AG08395 (cell line): ENCODE measurements at regions not wholly inside any gene's neighbourhood (a gene's known extent, or its start where the extent isn't known, plus 50 kb on each side); places are given as distances from the start of the nearest gene placed in this dataset.
"Not testable (repeated sequence)": the region's sequence is repeated elsewhere in the genome, so short reads cannot be mapped to it uniquely, and the experiment has no call there.

Source experiments
- DNase-seq: peaks from one replicate; pipeline ENCODE4 v3.0.0; 2012; ENCODE audit warnings: mixed read lengths, low spot score

DNA sequence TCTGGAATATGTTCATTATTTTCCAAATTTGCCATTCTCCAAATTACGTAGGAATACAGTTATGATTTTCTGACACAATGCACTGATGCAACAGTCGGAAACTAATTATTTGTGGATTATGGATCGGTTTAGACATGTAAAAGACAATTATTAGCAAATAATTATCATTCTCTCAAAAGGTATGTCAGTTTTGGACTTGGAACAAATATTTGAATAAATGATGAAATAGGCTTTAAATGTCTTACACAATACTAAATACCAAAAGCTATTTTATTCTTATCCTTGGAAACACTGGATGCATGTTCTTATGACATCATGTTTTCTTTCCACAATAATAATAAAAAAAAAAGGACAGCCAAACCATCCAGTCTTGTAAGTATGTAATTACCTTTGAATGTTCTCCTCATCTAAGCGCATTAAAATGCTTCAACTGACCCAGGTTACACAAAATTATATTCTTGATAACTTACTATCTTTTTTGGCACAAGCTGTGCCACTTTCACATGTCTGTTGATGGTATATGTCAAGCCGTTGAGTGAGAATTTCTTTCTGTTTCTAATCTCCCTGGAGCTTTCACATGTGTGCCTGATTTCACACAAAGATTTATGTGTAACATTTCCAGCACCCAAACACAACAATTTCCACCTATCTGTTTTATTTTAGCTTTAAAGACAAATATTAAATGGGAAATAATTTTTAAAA, 238.5 kb upstream of the ZNF385D start:
- DNase-seq, result no peak

DNA sequence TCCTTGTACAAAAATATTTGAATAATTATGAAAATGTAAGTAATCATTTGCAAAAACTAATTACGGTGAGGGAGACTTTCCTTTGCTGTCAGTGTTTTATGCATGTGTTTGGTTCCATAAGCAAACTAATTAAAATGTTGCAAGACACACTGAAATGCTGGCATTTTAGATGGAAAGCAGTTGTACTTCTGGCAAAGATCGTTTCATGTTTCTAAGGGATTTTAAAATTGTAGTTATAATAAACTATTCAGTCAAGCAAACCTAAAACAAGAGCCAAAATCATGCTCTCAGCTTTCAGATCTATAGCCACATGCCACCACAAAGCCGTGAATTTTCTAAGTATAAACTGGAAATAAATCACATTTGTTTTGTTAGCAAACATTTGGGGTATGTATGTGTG, 240.1 kb upstream of the ZNF385D start:
- DNase-seq, result no peak

DNA sequence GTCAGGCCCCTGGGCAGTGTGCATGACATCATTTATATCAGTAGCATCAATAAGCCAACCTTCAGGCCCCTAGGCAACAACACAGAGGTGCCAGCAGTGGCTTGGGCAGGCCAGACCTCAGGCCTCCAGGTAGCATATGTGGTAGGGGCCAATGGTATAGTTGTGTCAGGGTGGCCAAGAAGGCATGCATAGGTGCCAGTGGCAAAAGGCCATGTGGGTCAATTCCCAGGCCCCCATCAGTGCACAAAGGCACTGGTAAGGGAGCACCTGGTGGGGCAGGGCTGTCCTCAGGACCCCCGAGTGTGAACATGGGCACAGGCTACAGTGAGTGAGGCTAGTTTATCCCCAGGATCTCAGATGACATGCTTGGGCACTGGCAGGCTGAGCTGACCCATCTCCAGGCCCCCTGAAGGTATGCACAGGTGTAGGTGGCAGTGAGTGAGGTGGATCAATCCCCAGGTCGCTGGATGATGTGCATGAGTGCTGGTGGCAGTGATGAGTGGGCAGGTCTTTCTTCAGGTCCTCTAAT, 244.1 kb upstream of the ZNF385D start:
- DNase-seq, result no peak

DNA sequence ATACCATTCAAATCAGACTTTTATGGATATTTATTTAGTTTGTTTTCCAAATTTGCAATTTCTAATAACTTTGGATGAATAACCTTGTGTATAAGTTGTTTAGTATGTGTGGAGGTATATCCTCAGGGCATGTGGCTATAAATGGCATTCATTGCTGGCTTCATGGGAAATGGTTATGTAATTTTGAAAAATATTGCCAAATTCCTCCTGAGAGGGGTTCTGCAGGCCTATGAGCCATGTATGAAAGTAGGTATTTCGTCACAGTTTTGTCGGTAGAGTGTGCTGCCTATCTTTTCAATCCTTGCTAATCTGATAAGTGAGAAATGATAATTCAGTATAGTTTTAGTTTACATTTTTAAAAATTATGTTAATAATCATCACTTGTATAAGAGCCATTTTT, 256.4 kb upstream of the ZNF385D start:
- no peak for DNase-seq

DNA sequence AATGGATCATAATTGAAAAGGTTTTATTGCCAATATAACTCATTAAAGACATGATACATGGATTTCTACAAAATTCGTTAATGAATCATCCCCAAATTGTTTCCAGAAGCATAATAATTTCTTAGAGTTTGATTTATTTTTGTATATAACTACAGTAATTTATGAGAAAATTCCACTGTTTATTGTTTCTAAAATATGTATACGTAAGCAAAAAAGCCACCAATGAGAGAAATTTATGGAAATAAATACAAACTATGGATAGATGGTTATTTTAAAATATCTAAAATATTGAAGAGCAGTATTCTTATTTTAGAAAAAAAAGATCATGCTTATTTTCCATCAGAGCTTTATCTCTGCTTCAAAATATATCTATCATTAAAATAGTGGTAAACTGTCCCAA, 260.0 kb upstream of the ZNF385D start:
- DNase-seq, result no peak

DNA sequence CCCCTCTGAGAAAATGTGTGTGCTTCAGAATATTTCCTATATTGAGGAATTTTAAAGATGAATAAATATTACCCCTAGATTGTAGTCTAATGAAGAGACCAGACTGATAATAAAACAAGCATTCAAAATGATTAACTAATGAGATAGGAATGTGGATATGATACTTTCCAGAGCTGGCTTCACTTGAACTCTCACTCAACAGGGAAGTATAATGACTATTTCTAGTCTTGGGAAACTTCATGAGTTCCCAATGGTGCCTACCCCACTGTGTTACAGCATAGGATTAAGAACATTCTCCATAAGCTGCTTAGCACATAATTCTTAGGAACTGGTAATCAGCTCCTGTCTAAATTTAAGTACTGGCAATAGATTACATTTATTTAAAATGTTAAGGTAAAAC, 261.5 kb upstream of the ZNF385D start:
- DNase-seq, result no peak

DNA sequence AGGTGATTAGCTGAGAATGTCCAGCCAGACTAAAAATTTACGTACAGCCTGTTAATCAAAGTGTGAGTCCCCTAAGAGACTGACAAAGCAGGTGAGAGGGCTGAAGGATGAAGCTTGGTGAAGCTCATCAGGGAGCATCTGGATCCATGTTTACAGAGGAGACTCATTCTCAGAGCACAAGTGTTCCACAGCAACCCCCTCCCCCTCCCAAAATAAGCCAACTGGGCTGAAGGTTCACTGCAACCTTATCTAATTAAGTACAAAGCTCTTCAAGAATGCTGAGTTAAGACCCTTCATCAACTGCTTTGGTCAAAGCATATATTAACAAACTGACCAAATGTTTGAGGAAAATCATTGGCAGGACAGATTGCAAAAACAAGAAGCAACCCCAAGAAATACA, 262.6 kb upstream of the ZNF385D start:
- no peak for DNase-seq

DNA sequence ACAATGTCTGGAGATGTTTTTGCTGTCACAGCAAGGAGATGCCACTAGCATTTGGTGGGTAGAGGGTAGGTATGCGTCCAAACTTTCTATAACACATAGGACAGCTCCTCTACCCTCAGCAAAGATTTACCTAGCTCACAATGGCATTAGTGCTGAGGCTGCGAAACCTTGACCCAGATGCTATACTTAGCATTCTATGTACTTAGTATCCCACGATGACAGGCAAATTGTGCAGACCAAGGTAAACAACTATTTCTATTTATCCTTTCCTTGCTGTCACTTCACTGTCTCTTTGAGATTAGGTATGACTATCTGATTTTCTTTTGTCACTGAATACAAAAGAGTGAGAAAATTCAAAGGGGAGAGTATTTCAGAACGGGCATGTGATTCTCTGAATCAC, 265.2 kb upstream of the ZNF385D start:
- DNase-seq, result no peak

DNA sequence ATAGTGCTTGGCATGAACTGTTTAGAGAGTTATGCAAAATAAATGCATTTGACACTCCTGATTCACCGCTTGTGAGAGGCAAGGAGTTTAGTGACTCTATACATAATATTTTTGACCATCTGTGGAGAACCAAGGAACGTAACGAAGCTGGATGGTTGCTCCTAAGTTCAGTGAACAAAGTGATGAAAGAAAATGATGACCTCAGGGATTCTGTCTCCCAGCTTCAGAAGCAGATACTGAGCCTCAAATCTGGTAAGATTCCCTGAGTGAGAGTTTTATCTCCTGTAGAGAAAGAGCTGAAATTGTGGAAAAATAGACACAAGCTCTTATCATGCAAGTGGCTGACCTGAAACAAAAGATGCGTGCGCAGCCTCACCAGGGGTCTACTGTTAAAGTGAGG, 273.6 kb upstream of the ZNF385D start:
- DNase-seq, result not testable (repeated sequence)

DNA sequence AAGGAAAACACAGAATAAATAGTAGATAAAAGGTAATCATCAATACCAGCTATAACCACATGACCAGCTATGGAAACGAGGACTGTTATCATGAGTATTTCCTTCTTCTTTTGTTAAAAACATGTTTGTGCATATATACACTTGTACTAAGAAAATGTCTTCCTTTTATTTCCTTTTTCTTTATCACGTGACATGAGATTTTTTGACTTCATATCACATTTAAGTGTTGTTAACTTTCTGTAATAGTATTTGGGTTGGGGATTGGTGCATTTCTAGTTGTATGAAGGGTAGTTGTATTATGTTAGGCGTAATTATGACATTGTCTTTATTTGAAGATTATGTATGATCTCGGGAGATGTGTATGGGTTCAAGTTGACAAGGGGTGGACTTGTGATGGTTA, 278.5 kb upstream of the ZNF385D start:
- DNase-seq, result no peak

DNA sequence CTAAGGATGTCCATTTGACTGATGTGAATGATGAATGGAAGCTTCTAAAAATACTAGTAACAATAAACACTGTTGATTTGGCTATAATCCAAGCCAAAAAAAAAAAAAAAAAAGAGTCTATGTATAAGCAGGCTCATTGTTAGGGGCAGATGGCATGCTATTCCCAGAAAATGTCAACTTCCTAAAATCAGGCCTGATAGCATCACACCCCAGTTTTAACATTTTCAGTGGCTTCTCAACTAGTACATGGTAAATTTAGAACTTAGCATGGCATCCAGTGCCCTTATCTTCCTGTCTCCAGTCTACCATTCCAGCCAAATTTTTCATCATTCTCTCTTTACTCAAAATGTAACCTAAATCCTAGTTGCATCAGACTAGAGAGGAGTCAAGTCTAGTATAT, 288.2 kb upstream of the ZNF385D start:
- DNase-seq, result no peak

DNA sequence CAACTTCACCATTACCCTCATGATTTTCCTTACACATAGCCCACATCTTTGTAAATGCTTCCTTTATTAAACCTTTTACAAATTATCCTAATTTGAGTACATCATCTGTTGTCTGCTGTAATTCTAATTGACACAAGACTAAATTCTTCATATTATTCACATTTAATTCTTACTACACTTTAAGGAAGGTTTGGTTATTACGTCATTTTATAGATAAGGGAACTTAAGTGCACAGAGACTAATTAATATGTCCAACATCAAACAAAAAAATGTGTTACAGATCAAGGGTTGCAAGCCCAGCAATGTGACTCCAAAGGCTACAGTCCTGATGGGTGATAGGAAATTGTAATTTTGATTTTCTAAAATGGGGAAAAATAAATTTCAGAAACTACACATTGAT, 289.1 kb upstream of the ZNF385D start:
- no peak for DNase-seq

DNA sequence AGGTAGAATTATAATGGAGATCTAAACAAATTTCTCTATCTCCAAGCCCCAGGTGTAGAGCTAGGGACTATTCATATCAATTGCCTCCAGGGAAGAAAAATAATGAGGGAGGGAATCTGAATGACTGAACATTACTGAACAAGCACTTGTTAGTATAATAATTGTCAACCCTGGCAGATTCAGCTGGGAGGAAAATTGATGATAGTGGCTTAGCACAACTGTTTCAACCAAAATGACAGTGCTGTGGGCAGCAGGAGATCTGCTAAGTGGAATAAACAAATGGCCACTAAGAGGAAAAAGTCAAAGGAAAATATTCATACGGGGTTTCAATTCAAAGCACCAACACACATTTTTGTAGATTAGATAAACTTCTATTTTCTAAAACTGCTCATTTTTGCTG, 294.9 kb upstream of the ZNF385D start:
- no peak for DNase-seq

DNA sequence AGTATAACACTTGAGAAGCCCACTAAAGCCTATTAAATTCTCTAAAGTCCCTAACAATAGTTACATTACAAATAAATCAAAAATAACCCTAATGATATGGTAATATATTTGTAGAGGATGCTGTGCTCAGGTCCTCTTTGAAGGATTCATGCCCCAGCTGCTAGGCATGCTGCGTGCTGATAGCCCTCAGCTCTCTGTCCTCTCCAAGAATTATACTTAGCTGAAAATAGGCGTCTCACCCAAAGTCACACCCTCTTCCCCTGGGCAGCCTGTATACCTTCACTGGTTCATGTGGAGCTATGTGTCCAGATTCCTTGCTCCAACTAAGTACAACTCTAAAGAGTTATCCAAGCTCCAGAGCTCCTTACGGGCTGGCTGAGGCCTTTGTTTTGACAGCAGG, 312.5 kb upstream of the ZNF385D start:
- DNase-seq, result no peak

DNA sequence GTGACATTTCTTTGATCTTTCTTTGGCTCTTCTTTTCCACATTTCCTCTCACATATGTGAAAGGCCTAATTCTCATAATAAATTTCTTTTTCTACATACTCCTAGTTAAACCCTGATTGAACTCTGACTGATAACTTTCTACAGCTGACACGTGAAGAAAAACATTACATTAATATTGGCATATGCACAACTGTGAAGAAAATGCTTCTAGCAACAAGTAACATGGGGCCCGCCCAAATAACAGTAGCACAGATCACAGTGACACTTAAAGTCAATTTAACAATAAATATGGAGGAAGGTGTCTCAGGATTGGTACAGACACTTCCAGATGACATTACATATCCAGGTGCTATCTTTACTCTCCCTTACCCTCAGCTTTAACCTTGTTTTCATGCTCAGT, 317.6 kb upstream of the ZNF385D start:
- DNase-seq, result no peak

DNA sequence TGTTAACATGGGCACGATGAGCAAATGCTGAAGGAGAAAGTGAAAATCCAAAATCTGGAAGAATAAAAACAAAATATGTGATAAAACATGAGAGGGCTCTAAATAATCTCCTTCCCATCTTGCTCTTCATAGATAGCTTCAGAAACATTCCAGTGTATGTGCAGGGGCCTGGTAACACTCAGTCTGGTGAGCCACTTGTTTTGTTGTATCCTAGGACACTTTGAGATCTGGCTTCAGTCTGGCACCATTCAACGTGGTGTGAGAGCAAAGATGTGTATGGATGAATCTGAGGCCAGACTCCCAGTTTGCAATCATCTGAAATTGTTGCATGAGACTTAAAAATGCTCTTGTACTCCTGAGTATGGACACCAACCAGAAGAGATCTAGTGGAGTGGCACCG, 337.2 kb upstream of the ZNF385D start:
- DNase-seq, result no peak

DNA sequence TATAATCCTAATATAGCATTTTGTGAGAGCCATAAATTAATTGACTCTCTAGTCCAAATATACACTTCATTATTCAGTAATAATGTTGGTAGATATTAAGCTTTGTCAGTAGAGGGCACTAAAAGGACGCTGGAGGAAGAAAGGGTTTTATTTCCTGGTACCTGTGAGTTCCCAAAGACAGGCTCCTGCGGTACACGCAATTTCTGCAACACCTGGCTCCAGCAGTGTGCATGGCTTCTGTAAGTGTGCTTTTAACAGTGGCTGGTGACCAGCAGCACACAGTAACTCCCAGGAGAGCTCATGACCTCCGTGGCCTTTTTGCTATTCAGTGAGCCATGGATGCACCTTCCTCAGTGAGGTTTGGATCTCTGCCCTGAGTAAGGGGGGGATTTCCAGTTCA, 338.3 kb upstream of the ZNF385D start:
- DNase-seq, result peak; percentile 3

DNA sequence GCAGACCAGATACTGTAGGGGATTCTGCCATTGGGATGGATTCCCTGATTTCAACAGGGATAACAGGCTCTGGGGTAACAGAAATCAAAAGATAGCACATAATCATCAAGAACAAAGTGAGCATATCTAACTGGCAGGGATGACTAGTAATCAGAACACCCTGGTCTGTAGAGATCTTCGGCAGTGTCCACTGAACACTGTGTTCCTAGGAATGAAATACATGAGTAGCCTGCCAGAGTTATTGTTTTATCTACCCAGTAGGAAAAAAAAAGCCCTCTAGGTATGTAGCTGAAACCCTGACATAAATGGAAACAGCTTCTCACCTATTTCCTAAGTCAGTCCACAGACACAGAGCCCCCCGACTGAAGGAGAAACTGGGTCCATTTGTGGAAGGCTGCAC, 340.3 kb upstream of the ZNF385D start:
- no peak for DNase-seq

DNA sequence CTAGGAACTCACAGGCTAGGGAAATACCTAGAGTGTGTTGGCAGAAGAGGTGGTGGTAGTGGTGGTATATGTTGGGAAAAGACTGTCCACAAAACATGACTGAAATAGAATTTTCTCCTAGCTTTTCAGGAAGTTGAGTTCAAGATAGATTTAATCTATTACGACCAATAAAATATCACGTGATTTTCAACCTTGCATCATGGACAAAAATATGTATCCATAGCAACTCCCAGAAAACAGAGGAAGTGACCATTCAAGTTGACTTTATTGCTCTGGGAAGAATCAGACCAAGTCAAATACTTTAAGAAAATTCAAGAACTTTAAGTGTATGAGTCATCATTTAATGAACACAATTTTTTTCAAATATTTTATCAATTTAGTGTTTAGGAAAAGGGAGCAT, 347.0 kb upstream of the ZNF385D start:
- DNase-seq, result no peak

DNA sequence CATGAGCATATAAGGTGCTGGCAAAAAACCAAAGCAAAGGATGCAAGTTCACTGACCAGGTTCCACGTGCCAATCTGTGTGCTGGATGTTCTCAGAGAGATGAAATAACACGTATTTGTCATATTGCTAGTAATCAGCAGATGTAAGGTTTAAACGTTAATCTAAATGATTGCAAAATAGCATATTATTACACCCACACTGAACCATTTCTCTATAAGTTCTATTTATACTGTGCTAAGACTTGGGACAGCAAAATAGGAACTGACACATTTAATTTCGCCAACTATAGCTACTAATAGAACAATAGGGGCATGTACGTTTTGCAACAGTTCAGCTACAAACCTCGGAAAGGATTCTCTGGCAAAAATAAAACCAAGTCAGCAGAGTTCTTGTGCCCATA, 350.3 kb upstream of the ZNF385D start:
- no peak for DNase-seq

DNA sequence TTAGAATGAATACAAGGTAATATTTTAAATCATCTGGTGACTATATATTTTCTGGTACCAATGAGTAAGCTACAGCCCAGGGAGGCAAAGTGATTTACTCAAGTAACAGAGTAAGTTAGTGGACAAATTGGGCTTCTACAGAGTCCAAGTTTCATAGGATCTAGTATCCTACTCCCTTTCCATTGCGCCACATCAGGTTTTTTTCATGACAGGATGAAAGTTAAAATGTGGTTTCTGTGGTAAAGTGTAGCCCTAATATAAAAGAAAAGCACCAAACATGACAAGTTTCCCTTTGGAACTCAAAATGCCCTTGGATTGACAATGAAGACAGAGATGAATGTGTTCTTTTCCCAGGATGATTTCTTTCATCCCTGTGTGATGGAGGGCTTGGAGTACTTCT, 350.8 kb upstream of the ZNF385D start:
- no peak for DNase-seq

DNA sequence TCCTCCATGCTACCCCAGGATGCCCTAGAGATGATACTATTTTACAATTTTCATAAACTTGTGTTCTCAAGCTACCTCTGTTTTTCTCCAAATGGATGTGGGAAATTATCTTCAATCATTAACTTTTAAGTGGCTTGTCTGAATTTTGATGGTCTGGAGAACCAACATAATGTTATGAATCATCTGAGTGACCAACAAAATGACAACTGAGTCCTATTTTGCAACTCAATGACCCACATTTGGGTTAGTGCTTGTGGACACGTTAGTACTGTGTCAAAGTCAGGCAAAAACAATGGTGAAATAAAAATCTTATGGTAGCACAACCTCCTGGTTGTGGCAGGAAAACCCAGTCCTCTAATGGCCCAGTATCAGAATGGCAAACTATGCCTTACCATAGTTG, 352.4 kb upstream of the ZNF385D start:
- no peak for DNase-seq

DNA sequence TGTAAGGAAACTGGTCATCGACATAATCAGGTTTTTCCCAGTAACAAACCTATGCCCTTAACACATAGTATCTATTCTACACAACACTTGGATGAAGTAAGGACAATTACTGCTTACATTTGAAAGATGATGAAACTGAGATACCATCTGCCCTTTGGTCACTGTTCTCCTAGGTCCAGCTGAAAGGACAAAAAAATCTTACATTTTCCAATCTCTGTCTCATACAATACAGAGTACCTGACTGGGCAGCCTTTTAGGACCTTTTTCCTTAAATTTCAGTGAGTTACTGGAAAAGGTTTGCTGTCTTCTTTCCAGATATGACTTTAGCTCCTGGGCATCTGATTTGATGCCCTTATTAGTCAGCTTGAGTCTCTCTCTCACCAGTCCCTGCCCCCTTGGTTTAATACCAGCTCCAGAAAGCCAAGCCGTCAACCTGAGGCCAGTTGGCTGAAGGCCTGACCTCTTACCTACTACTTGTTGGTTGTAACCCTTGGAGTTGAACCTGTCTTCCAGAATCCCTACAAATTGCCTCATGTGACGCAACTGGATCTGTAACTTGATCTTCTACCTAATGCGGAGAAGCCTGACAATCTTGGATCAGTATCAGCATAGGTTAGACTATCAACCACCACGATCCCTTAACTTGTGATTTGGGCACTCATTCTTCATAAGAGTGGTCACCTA, 355.3 kb upstream of the ZNF385D start:
- DNase-seq, result no peak

DNA sequence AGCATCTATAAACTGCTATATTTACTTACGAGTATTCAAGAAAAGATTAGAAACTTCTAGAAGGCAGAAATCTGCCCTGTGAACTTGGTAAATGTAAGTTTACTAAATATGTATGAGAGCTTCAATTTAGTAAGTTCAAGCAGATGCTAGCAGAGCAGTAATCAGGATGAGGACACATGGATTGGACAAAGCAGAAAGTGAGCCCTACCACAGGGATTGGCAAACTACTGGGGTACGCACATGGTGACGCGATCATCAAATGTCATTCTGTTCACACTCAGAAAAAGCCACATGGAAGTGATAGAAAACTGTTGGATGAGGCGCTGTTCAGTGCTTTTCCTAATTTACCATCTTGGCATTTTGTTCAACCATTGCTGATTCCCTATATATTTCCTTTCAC, 360.2 kb upstream of the ZNF385D start:
- no peak for DNase-seq
